HG02798 (cell line): ENCODE measurements at regions not wholly inside any gene's neighbourhood (a gene's known extent, or its start where the extent isn't known, plus 50 kb on each side); places are given as distances from the start of the nearest gene placed in this dataset.
"Not testable (repeated sequence)": the region's sequence is repeated elsewhere in the genome, so short reads cannot be mapped to it uniquely, and the experiment has no call there.

Source experiments
- ATAC-seq: cut with Tn5 transposase; IDR thresholded peaks from one replicate; pipeline ENCODE4 v1.9.1; 2021; ENCODE audit warnings: mild to moderate bottlenecking; ENCODE audit not compliant: unreplicated experiment, poor library complexity

DNA sequence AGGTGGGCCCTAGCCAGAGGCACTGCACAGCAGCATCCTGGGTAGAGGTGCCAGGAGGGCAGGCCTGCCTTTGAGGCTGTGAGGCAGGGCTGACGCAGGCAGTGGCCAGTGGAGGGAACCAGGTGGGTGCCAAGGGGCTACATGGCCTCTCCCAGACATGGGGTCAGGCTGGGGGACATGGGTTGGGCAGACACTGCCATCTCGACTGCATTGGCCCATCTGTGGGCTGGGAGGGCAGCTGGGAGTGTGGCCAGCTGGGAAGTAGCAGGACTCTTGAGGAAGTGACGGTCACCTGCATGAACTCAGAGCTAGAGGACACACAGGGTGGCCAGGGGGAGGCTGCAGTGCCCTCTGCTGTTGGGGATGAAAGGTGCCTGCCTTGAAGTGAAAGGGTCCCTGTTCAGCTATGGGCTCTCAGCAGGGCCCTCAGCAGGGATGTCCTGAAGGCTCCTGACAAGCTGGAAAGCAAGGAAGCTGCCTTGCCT lies 294.6 kb downstream of the CCDC74A start:
- ATAC-seq, result not testable (repeated sequence)

DNA sequence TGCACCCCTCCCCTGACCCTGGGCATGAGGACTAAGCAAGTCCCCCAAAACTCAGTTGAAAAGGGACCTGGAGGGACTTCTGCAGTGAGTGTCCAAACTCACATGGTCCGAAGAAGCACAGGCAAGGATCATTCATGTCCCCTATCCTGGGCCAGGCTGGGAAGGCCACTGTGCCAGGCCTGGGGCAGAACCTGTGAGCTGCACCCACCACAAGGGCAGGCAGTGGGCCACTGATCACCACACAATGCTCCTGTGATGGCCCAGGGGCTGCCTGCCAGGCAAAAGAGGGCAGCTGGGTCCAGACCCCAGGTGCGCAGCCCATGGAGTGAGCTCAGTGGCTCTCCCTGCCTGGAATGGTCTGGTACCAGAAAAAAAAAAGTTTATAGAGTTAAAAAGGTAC lies 295.4 kb downstream of the CCDC74A start:
- ATAC-seq, result not testable (repeated sequence)

DNA sequence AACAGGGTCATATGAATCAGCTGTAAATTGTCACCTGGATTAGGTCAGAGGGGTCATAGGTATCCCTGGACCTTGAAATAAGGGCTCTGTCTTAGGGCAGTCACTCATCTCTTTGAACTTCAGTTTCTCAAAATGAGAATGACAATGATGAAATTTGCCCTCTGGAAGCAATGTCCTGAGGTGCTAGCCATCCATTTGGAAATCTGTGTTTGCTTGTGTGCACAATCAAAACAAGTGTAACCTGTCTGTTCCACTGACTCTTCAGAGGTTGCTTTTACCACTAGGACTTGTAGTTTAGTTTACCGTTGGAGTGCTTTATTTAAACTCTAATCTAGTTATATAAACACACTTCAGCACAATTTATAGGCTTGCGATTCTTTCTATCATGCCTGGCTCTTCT lies 297.3 kb downstream of the CCDC74A start:
- ATAC-seq, result not testable (repeated sequence)

DNA sequence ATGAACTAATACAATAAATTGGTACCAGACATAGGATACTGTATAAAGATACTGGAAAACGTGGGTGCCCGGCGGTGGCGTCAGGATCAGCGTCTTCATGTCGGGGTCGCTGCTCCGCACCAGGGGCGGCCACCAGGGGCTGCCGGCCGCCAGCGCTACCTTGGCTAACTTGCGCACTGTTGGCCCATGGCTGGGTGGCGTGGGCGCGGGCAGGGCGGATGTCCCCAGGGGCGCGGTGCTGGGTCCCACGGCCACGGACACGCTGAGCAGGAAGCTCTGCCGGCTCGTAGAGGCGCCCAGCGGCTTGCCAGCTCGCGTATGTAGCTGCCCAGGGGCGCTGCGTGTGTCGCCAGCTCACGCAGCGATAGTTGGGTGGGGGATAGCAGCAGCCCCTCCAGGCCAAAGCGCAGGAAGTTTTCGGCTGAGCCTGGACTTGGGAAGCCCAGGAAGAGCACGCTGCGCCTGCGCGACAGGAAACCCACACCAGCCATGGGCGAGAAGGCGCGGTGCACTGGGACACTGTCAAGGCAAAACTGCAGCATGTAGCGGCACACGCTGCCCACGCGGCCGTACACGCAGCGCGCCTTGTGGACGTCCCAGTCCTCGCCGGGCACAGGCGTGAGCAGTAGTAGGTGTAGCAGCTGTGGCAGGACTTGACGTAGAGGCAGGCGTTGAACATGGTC lies 299.9 kb downstream of the CCDC74A start:
- no peak for ATAC-seq

DNA sequence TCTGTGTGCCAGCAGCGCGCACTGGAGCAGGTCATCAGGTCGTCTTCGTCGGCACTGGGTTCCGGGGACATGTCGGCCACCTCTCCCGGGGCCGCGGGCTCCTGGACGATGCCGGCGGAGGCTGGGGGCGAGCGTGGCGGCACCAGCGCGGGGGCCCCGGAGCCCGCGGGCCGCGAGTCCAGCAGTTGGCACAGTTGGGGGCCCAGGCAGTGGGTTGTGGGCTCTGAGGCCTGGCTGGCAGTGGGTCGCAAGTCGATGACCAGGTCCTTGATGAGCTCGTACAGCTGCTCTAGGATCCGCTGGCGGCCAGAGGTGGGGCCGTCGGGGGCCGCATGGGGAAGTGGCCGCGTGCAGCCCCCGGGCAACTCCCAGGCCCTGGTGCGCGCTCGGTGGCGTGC lies 300.5 kb downstream of the CCDC74A start:
- no peak for ATAC-seq

DNA sequence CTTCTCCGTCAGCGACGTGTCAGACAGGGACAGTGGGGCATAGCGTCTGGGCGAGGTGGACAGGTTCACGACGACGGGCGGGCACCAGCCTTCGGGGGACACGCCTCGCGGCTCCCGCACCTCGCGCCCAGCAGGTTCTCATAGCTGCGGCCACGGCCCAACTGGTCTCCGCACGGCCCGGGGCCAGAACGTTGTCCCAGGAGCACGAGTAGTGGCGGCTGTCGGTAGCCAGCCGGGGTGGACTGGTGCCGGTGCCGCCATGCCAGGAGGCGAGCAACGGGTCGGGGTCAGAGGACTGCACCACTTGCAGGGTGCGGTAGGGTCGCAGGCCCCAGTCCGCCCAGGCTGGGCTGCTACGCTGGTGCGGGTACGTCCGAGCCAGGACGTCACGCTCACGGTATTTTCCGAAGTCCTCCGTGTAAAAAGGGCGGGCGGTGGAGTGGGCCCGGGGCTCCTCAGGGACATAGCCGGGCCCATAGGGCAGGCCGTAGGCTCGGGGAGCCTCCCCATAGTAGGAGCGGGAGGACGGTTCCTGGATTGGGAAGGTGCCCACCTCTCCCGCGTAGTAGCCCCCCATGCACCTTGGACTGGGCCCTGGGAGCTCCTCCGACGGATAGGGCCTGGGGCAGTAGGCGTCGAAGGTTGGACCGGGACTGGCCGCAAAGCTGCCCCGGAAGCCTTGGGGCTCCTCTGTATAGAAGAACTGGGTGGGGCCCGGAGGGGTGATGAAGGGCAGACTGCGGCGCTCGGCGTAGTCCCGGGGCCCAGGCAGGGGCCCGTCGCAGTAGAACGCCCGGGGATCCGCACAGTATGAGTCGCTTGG lies 301.2 kb downstream of the CCDC74A start:
- not testable (repeated sequence) for ATAC-seq

DNA sequence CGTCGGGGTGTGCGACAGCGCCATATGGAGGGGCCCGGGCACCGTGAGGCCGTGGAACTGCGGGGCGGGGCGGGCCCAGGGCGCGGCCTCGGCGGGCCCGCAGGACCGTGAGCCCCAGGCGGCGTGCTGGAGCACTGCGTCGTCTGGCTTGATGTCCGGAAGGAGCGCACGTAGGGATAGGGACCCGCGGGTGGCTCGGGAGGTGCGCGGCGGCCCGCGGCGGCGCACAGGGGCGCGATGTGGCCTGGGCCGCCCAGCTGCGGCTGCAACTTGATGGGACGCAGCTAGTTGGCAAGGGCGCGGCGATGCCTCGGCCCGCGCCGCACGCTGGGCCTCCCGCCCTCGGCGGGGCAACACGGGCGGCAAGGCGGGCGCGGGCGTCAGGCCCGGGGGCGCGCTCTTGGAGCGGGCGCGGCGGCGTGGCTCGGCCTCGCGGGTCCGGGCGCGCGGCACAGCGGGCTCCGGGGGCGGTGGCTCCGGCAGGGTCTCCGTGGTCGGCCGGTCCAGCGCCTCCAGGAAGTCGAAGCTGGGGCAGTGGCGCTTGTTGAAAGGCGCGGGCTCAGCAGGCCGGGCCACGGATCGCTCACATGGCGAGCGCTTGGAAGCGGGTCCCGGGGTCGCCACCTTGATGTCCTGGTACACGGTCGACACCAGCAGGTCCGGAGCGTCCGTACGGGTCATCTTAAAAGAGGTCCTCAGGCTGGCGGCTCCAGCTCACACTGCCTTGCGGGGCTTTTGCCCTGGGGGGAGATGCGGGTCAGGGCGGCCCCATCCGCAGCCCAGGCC lies 302.0 kb downstream of the CCDC74A start:
- not testable (repeated sequence) for ATAC-seq

DNA sequence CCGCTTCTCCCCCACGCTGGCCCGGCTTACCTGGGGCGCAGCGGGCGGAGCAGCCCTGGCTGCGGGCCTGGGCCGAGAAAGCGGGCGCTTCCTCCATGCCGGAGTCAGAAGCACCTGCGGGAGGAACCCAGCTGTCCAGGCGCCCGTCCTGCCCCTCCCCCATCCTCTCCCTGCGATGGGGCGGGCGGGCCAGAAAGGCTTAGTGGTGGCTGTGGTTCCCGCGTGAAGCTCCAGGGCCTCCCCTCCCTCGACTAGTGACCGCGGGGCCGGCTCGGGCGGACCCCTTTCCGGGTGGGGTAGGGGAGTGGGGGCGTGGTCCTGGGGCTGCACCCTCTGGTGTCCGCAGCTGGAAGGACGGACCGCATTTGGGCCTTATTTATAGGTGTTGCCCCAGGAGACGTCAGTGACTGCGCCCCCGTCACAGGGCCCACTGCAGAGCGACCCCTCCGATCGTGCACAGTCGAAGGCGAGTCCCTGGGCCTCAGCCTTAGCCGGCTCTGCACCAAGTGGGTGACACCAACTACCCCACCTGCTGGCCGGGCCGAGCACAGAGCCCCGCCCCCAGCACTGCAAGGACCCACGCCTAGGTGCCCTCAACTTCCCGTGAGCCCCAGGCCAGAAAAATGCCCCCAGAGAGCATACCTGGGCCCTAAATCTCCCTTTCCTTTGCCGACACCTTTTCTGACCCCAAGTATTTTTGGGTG lies 302.7 kb downstream of the CCDC74A start:
- ATAC-seq, result not testable (repeated sequence)

DNA sequence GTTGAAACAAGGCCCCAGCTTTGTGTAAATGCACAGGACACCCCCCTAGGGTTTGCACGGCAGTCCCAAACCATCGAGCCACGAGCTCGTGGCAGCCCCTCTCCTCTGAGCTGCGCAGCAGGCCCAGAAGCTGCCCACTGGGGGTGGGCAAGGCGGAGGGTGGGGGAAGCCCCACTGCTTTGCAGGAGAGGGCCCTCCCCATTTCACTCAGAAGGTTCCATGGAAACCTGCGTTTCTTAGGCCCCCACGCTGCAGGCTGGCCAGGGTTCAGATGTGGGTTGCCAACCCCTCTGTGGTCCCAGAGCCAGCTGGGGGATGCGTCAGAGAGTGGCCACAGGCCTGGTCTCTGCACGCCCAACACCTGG lies 303.2 kb downstream of the CCDC74A start:
- ATAC-seq, result not testable (repeated sequence)

DNA sequence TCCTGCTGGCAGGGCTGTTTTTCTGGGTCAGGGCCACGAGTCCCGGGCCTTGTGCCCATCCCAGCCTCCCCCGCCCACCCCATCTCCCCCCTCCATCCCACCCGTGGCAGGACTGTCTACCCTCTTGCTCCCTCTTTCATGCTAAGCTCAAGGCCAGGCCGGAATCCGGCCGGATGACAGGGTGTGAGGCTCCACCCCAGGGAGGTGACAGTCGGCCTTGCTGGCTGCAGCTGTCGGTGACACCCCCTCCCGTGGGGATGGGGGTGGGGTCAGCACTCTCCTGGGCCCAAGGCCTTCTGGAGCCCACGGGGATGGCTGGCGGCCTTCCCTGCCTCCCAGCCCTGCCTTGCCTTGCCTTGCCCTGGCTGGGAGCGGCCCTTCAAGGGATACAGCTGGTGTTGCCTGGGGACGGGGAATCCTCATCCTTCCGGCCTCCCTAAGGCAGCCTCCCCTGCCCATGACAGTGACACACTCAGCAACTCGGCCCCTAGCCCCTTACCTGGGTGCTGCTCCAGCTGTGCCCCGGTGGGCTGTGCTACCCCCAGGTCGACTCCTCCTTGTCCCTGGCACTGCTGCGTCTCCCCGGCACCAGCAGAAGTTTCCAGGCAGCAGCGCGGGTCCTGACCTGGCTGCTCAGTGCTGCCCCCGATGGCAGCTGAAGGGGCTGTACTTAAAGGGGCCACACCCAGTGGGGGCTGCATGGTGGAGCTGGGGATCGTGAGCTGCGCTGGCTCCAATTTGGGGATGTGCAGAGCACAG lies 303.9 kb downstream of the CCDC74A start:
- peak; percentile 36 for ATAC-seq

DNA sequence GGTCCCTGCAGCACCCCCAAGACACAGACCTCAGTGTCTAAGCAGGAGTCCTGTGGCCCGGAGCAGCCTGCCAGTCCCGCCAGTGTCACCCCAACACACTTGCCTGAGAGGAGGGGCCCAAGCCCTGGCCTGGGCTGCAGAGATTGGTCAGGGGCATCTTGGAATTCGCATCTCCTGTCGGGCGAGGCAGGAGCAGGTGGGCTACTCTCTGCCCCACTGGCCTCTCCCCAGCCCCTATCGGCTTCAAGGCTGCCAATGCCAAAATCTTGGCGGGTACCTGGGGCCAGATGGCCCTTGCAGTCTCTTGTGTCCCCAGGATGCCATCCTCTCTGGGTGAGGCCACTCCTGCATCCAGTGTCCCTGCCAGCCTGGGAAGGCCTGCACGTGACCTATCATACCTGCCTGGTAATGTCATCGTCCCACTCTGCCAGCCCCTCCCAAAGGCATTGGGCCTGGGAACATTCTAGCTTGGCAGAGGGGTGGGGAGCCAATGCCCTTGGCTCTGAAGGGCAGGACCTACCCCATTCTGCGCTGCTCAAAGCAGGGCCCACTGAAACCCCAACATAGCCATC lies 304.6 kb downstream of the CCDC74A start:
- ATAC-seq, result not testable (repeated sequence)

DNA sequence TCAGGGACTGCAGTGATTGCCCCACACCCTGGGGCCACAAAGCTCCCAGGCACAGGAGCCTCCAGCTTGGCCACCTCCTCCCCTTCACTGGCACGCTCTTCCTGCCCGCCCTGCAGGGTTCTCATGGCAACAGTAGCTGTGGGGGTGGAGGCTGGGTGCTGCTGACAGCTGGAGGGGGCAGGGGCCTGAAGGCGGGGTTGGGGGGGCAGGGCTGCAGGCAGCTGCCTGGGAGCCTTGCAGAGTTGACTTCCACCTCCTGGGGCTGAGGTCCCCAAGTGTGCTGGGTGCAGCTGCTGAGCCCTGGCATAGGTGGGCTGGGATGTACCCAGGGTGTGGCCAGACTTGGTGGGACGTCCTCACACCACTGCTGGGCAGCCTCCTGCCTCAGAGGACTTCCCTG lies 305.2 kb downstream of the CCDC74A start:
- ATAC-seq, result not testable (repeated sequence)

DNA sequence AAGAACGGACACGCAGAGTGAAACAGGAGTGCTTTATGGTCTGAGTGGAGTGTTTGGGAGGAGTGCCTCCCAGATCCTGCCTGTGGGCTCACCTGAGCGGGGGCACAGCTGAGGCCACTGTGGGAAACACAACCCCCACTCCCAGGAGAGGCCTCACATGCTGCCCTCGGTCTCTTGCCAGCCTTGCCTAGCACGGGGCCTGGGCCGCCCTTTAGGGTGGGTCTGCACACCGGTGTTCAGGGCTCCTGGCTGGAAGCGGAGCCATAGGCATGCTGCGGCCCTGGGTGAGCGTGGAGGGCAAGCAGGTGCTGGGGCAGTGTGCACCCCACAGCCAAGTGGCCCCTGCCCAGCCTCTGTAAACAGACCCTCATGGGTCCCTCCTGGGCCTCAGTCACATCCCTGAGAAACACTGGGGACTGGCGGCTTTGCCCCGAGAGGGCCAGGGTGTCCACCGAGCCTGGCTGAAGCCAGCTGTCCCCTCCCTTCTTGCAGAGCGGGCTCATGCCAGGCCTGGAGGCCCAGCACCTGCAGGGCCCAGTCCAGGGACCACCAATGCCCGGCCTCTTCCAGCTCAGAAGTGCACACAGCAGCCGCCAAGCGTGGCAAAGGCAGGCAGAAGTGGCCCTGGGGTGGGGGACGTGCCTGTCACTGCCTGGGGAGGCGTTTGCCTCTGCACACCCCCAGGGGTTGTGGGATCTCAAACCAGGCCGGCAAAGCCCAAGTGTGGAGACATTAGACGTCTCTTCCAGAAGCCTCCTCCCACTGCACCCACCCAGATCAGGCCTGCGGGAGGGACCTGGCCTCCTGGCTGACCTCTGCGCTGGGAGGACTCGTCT lies 305.9 kb downstream of the CCDC74A start:
- ATAC-seq, result not testable (repeated sequence)

DNA sequence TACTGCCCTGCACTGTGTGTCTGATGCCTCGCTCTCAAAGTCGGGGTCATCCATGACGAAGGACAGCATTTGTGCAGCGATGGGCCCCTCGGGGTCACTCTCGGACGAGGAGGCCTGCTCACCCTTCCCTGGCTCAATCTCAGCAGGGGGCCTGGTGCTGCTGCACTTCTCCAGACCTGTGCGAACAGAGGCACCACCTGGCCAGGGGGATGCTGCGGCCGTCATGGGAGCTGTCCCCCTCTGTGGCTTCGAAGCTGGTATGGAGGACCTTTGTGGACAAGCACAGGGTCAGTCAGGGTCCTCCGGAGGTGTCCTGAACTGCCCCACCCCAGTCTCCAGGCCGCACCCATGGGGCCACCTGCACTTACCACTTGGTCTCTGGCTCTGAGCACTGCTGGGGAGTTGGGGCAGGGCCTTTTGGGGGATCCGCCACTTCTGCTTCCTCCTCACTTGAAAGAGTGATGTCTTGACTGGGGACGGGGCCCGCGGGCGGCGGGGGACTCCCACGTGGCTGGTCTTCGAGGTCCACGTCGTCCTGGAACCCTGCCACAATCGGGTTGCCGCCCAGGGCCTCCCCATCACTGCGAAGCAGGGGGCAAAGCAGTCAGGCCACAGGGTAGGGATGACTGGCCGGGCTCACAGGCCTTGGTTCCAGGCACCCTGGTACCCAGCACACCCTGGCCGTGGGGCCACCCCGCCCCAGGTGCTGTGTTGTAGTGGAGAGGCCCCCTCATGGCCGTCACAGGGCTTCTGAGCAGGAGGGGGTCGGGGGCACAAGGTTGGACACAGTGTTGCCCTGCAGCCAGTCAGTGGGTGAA lies 306.7 kb downstream of the CCDC74A start:
- ATAC-seq, result not testable (repeated sequence)

DNA sequence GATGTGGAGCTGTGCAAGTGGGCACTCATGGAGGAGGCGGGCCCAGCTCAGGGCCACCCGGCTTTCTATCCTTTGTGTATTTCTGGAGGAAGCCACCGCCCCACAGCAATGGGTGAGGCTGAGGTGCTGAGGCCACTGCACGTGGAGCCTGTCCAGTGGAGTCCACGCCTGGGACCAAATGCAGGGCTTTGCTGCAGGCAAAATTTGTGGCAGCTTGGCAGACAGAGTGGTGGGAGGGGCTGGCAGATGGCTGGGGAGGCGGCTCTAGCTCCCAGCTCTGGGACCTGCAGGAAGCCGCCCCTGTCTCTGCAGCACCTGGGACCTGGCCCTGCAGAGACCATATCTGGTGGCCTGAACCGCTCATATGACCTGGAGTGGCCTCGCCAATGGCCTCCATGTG lies 307.3 kb downstream of the CCDC74A start:
- not testable (repeated sequence) for ATAC-seq

DNA sequence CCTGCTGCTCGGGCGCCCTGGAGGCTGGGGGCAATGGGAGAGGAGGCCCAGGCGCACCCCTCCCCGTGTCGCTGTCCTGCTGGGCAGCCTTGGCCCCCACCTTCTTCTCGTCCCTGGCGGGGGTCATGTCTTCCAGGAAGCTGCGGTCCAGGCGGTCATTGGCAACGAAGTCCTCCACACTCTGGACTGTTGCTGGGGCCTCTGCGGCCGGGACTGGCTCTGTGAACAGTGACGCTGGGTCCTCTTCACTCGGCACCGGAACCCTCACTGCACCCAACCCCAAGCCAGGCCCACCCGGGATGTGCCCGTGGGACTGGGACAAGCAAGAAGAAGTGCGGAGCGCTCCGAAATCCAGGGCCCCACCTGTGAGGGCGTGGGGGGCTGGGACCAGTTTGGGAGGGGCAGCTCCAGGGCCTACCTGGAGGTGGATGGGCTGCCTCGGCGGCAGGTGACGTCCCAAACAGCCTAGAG lies 308.0 kb downstream of the CCDC74A start:
- no peak for ATAC-seq

DNA sequence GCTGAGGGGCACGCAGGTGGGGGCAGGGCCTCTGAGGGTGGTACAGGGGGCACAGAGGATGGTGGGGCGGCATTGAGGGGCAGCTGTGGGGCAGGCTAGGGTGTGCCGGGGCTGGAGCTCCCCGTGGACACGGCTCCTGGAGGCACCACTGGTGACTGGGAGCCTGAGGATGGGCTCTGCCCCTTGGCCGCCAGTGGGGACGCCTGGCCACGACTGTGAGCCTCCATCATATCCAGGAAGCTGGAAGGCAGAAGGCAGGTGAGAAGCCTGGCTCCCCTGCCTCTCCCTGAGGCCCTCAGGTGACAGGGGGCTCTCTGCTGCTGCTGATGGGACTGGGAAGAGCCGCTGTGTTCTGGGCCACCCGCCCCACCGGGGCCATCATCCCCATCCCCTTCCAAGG lies 308.4 kb downstream of the CCDC74A start:
- not testable (repeated sequence) for ATAC-seq
